HG03066 (cell line): ENCODE measurements at regions not wholly inside any gene's neighbourhood (a gene's known extent, or its start where the extent isn't known, plus 50 kb on each side); places are given as distances from the start of the nearest gene placed in this dataset.

ENCODE experiments used
- ATAC-seq: cut with Tn5 transposase; IDR thresholded peaks from one replicate; pipeline ENCODE4 v1.9.1; 2021; ENCODE audit warnings: low read depth; ENCODE audit not compliant: unreplicated experiment

- ATAC-seq, result no peak
Measured at GRCh38 chr12:92650228-92650822, 52.5 kb upstream of the PLEKHG7 start.

GRCh38 chr12:92649511-92650227, 53.1 kb upstream of the PLEKHG7 start:
- ATAC-seq, result peak; percentile 92

DNA sequence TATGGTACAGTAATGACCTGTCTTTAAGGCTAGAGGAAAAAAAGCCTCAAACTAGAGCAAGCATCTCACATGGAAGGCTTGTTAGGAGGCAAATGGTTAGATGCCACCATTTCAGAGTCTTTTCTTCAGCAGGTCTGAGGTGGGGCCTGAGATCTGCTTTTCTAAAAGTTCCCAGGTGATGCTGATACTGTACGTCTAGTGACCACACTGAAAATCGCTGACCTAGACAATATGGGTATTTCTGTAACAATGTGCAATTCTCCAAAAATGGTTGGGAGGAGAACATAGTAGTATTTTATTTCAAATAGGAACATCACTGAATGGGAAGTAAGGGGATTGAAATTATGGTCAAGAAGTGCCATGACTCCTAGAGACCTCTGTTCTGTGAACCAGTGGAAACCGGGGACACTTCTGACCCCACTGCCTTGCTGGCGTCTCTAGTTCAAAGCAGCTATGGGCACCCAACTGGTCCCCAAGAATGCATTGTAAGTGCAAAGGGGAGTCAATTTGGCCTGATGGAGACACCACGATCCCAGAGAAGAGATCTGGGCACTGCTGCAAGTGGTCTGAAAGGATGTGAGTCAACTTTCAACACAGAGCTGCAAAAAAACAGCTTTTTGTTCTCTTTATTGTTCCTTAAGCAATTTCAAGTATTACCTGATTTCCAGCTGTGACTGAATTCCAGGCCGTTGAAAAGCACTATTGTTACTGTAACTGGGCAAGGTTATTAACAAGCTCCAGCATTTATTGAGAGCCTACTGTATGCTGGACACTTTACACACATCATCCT, 54.4 kb upstream of the PLEKHG7 start:
- no peak for ATAC-seq

DNA sequence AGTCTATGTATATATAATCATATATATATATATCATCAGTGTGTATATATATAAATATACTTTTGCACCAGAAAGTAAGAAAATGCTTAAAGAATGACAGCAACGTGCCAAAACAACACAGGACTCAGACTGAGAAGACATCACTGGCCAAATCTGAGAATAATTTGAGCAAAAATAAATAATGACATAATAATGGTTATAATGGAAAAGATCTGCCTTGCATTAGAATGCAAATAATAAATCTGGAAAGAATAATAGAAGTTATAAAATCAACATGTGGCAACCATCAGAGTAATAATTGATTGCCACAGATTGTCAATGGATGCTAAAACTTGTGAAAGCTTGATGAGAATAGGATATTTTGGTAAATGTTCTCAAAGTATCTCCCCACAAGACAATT, 61.5 kb upstream of the PLEKHG7 start:
- ATAC-seq, result no peak

- no peak for ATAC-seq
Measured at GRCh38 chr12:92640691-92641090, 62.1 kb upstream of the PLEKHG7 start.

DNA sequence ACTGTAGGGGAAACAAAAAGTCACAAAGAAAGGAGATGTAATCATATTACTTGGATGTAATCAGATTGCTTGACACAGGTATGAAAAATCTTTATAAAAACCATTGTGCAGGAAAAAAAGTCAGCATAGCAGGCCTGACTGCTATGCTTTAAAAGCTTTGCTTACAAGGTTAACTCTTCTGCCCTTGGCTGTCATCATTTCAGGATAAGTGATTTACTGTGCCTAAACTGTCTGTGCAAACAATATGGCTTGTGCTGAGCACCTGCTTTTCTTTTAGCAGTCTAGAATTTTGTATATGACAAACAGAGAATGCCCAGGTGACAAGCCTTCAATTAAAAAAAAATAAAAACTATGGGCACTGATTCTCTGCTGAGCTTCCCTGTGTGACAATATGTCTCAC, 63.8 kb upstream of the PLEKHG7 start:
- no peak for ATAC-seq

GRCh38 chr12:92634730-92635129, 68.1 kb upstream of the PLEKHG7 start:
- ATAC-seq, result no peak

- no peak for ATAC-seq
Measured at GRCh38 chr12:92634202-92634601, 68.6 kb upstream of the PLEKHG7 start.

DNA sequence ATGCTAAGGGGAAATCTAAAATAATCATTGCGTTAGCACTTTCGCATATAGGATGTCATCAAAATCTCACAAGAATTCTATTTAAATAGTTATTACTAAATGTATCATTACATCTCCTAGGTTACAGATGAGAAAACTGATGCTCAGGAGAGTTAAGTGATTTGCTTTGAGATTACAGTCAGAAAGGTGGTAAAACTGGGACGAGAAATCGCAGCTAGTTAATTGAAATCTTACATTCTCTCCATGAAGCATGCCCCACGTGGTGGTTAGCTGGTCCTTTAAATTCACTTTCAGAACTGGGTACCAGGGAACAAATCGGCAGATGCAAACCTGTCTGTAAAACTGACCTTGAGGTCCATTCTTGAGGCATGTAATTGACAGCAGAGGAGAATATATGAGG, 71.8 kb upstream of the PLEKHG7 start:
- ATAC-seq, result no peak

DNA sequence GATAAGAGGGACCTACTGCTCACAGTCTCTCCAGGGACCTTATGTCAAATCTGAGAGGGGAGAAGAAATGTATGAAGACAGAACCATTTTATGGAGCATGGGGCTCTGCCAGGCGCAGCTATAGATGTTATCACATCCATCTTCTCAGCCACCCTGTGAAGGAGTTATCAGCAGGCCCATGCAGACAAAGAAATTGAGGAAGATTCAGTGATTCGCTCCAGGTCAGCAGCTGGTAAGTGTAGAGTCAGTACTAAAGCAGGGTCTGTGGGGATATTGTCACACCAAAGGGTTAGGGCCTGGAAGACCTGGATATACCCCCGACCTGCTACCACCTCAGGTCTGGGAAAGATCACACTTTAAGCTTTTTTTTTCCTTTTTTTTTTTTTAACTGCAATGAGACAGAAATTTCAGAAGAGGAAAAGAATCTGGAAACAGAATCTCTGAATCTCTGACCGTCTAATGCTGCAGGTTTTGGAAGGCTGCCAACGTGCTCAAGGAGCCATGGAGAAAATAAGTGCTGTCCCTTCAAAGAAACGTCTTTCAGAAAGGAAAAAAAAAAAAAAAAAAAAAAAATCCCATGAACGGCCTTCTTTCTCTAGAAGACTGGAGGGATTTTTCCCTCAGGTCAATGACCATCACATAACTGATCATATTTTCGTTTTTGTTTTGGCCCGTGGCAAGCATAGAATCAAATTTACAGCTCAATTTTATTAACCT, 73.3 kb upstream of the PLEKHG7 start:
- no peak for ATAC-seq

DNA sequence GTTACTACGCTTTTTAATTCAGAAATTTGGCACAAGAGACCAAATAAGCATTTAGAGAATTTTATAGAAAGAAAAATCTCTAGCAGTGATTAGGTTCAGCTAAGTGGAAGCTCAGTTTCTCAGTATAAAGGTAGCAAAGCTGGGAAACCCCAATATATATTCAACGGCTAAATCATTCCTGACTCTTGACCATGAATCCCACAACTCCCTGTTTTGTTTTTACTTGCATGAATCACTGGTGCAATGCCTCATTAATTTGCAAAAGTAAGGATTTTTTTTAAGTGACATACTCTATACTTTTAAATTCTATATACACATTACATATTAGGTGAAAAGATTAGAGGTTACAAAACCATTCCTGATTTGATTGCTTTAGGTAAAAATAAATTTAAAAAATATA, 74.3 kb upstream of the PLEKHG7 start:
- no peak for ATAC-seq

DNA sequence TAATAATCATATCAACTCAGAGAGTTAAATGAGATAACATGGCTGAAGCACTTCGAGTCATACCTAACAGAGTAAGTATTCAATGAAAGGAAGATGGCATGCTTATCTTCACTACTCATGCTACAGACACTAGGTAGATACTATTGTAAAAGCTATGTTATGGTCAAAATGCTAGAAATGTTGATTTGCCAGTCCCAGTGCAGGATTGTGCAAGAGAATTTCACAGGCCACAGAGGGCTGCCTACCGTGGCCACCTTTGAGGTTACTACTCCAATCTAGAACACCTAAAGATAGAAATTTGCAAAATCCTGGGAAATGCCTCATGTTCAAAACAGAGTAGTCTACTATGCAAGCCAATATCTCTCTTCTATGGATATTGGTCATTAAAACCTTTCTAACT, 75.3 kb upstream of the PLEKHG7 start:
- ATAC-seq, result no peak

DNA sequence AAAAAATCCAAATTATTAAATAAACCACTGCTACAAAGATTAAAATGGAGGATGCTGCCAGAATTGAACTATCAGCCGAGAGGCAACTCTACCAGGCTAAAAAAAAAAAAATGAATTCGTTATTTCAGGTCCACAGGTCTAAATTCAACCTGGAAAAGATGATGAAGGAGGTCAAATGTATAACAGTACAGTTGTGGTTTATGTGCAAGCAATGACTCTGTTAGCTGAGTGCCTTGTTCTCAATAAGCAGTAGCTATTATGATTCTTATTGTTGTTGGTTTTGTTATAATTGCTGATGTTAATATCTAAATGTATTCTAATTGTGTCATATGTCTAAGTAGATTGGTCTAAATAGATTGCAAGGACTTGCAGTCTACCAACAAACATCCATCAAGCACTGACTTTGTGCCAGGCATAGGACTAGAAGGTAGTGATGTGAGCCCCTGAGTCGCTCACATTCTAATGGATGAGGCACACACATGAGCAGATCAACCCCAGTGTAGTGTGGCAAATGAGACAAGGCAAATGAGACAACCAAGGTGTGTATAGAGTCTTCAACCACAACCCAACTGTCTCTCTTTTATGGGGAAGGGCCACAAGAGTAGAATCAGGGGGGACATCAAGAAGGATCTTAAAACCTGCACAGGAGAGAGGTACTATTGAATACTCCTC, 77.0 kb upstream of the PLEKHG7 start:
- ATAC-seq, result no peak

DNA sequence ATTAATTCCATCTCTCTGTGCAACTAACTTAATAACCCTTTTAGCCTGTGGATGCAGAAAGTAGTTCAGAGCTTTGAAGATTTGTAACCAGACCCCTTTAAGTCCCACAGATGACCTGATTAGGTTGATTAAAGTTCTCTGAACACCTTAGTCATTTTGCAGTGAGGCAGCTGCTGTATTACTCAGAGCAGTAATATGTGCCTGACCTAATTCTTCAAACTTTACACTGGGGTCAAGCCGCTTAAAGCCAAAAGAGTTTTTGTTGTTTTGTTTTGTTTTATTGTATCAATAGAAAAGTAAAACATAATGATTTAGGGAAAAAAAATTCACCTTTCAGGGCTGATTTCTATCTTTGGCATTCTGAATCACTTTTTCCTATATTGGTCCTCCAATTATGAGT, 78.6 kb upstream of the PLEKHG7 start:
- ATAC-seq, result no peak

GRCh38 chr12:92623386-92623785, 79.4 kb upstream of the PLEKHG7 start:
- no peak for ATAC-seq

GRCh38 chr12:92621833-92622232, 81.0 kb upstream of the PLEKHG7 start:
- no peak for ATAC-seq

GRCh38 chr12:92621312-92621711, 81.5 kb upstream of the PLEKHG7 start:
- no peak for ATAC-seq

DNA sequence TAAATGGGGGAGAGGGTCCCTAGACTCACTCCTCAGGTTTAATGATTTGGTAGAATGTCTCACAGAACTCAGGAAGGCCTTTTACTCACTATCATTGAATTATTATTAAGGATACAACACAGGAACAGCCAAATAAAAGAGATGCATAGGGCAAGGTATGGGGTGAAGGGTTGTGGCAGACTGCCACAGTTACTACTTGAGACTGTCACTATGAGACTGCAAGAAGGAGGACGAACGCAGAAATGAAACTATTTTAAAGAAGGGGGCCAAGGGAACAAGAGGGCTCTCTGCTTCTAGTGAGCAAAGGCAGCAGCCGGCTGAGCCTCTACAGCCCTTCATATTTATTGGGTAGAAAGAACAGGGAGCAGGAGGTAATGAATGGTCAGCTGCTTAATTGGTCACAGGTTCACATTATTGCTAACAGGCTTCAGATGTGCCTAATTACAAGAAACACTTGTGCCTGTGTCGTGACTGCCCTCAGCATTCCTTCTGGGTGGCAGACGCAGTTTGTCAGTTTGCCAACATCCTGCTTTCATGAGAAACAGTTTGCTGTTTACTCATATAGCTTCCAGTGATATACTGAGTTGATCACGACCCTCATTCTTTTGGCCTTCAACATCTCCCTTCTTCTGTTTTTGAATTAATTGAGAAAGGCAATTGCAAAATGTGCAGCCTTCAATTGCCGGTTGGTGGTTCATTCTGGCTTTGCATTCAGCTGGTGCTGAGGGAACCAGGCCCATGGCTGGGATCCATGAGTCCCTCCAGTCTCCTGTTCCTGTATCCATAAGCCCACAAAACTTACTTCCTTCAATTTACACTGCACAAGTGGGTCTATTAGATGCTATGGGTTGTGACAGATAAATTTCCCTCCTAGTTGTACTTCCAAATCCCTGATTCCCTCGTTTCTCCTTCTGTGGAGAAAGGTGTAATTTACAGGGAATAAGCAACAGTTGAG, 82.8 kb upstream of the PLEKHG7 start:
- ATAC-seq, result no peak

GRCh38 chr12:92619026-92619425, 83.8 kb upstream of the PLEKHG7 start:
- no peak for ATAC-seq

- ATAC-seq, result no peak
Measured at GRCh38 chr12:92615703-92616102, 87.1 kb upstream of the PLEKHG7 start.
